GM12878 (cell line): ENCODE measurements at regions not wholly inside any gene's neighbourhood (a gene's known extent, or its start where the extent isn't known, plus 50 kb on each side); places are given as distances from the start of the nearest gene placed in this dataset.
A peak's percentile ranks its signal among the peaks of the same experiment; 100 is the strongest.

ENCODE experiments used
- ATAC-seq: fragments of 200-7000 bp; cut with Tn5 transposase; 3 replicates; pipeline ENCODE4 v1.9.1; 2020; ENCODE audit warnings: mild to moderate bottlenecking, moderate library complexity
- BruUV-seq: library from RNA; stranded (reverse); fragments of 400-500 nt; replicated peaks from 2 replicates; lab custom pipeline; 2021; lab: Mats Ljungman, UMichigan
- CTCF ChIA-PET: fragments of 300-600 bp; sonication (Branson Sonifier 250); formaldehyde crosslinking; extraction: SDS; loops from one replicate; lab custom pipeline; 2021; ENCODE audit warnings: inconsistent platforms; lab: Yijun Ruan, JAX
- POLR2A ChIA-PET: fragments of 350-600 bp; formaldehyde crosslinking; extraction: SDS; loops from one replicate; lab custom pipeline; 2021; ENCODE audit warnings: inconsistent platforms; lab: Charles Lee
- RAD21 ChIA-PET: fragments of 300-600 bp; sonication (Branson Sonifier 250); formaldehyde crosslinking; loops from one replicate; lab custom pipeline; 2023; ENCODE audit warnings: antibody characterized with exemption; ENCODE audit not compliant: unreplicated experiment; lab: Charles Lee
- SMC1A ChIA-PET: fragments of 300-600 bp; sonication (Branson Sonifier 250); formaldehyde crosslinking; loops from one replicate; lab custom pipeline; 2023; ENCODE audit not compliant: unreplicated experiment, uncharacterized antibody; lab: Charles Lee
- DNase-seq: peaks from one replicate; pipeline ENCODE4 v3.0.0-alpha.2; 2011; ENCODE audit warnings: low read depth, low spot score
- FAIRE-seq: peaks from 3 replicates; lab custom pipeline; 2011; peaks lifted over from hg19 to GRCh38; lab: Jason Lieb, UNC
- H2AFZ ChIP-seq: 2 replicates; pipeline ENCODE4 v1.6.0; 2011; ENCODE audit warnings: low read depth, low read length, control low read depth; ENCODE audit not compliant: control insufficient read depth
- H3K27ac ChIP-seq: 2 replicates; pipeline ENCODE4 v1.5.1; 2011; ENCODE audit warnings: control low read depth; ENCODE audit not compliant: control insufficient read depth, insufficient read depth
- H3K27me3 ChIP-seq, 2 experiments: replicated peaks in 1 of 2; 2 replicates each; pipeline versions ENCODE4 v1.6.0 to v1.6.1; 2011; ENCODE audit warnings: low read length in 1 of 2; ENCODE audit not compliant: control insufficient read depth in 2 of 2, insufficient read depth in 2 of 2
- H3K36me3 ChIP-seq, 2 experiments: 2 replicates each; pipeline ENCODE4 v1.5.1; 2011; ENCODE audit warnings: low read length in 1 of 2; ENCODE audit not compliant: control insufficient read depth in 2 of 2, insufficient read depth in 2 of 2
- H3K4me1 ChIP-seq: 2 replicates; pipeline ENCODE4 v1.6.1; 2011; ENCODE audit warnings: mild to moderate bottlenecking, low read length, moderate library complexity, mixed read lengths; ENCODE audit not compliant: control insufficient read depth, insufficient read depth
- H3K4me2 ChIP-seq: 2 replicates; pipeline ENCODE4 v1.6.0; 2011; ENCODE audit warnings: control low read depth; ENCODE audit not compliant: control insufficient read depth, insufficient read depth
- H3K4me3 ChIP-seq: fragments of 200-600 bp; sonication (generic); 2 replicates; pipeline ENCODE4 v1.5.1; 2016
- H3K79me2 ChIP-seq: 2 replicates; pipeline ENCODE4 v1.6.0; 2011; ENCODE audit warnings: low read length; ENCODE audit not compliant: control insufficient read depth, insufficient read depth
- H3K9ac ChIP-seq: 2 replicates; pipeline ENCODE4 v1.8.0; 2011; ENCODE audit warnings: low read length, control low read depth, mixed read lengths; ENCODE audit not compliant: control insufficient read depth, insufficient read depth
- H3K9me3 ChIP-seq: replicated peaks from 3 replicates; pipeline ENCODE4 v1.5.1; 2011; ENCODE audit warnings: mild to moderate bottlenecking, low read length; ENCODE audit not compliant: control insufficient read depth, insufficient read depth
- H4K20me1 ChIP-seq: 2 replicates; pipeline ENCODE4 v1.6.0; 2011; ENCODE audit not compliant: control insufficient read depth, insufficient read depth
- CREM ChIP-seq: IDR thresholded peaks from 2 replicates; pipeline ENCODE4 v1.6.1; 2014; ENCODE audit warnings: antibody characterized with exemption, low read depth
- EGR1 ChIP-seq, 2 experiments: IDR thresholded peaks; 1 replicate in 1 of 2; 2 replicates in 1 of 2; pipeline ENCODE4 v1.6.1; 2011 to 2012; ENCODE audit warnings: low read depth in 2 of 2, low read length in 2 of 2, borderline replicate concordance in 1 of 2, mild to moderate bottlenecking in 1 of 2, moderate library complexity in 1 of 2
- IKZF1 ChIP-seq: fragments of 450-650 bp; conservative IDR thresholded peaks from 2 replicates; pipeline ENCODE4 v1.6.1; 2017; ENCODE audit warnings: antibody characterized with exemption, mild to moderate bottlenecking
- KAT2A ChIP-seq: conservative IDR thresholded peaks from 2 replicates; pipeline ENCODE4 v1.6.1; 2011; ENCODE audit warnings: low read depth, low read length; ENCODE audit not compliant: control insufficient read depth
- RAD21 ChIP-seq: IDR thresholded peaks from 2 replicates; pipeline ENCODE4 v1.6.1; 2011; ENCODE audit warnings: mild to moderate bottlenecking, low read depth, low read length, moderate library complexity; ENCODE audit not compliant: insufficient read depth
- SMC3 ChIP-seq: IDR thresholded peaks from 2 replicates; pipeline ENCODE4 v1.6.1; 2011; ENCODE audit warnings: low read length, improper control_type of control experiment, borderline replicate concordance
- USF2 ChIP-seq: IDR thresholded peaks from 2 replicates; pipeline ENCODE4 v1.6.1; 2011; ENCODE audit warnings: low read depth, low read length, improper control_type of control experiment, borderline replicate concordance
- WGBS: methylation state at CpG from one replicate; pipeline ENCODE4 v1.1.6; 2016; ENCODE audit warnings: low lambda C conversion rate; ENCODE audit not compliant: insufficient replicate concordance, insufficient coverage; ENCODE audit errors: missing lambda C conversion rate; 5-methylcytosine and 5-hydroxymethylcytosine counted together
- in situ Hi-C: fragments of 300-500 bp; cut with MboI; formaldehyde crosslinking; loops from 9 replicates; pipeline ENCODE4 v1.14.3; 2018; ENCODE audit warnings: mixed read lengths
- intact Hi-C: fragments of 100-400 bp; cut with micrococcal nuclease; formaldehyde crosslinking; loops from one replicate; pipeline ENCODE4 v1.14.2; 2022; ENCODE audit not compliant: unreplicated experiment
- TF ChIP-seq, protein P1 (sequence below), 3 experiments: IDR thresholded peaks in 2 of 3; conservative IDR thresholded peaks in 1 of 3; 2 replicates each; pipeline ENCODE4 v1.5.1; 2011; ENCODE audit warnings: low read depth in 3 of 3, low read length in 3 of 3, mild to moderate bottlenecking in 3 of 3, control low read depth in 2 of 3, moderate library complexity in 2 of 3, inconsistent platforms in 1 of 3, mixed read lengths in 1 of 3; ENCODE audit not compliant: control insufficient read depth in 2 of 3, insufficient read depth in 1 of 3; ENCODE audit errors: extremely low read depth in 1 of 3
- TF ChIP-seq, protein P2 (sequence below): fragments of 450-650 bp; IDR thresholded peaks from 2 replicates; pipeline ENCODE4 v1.6.1; 2018; ENCODE audit warnings: borderline replicate concordance, mild to moderate bottlenecking; ENCODE audit not compliant: partially characterized antibody

- TF ChIP-seq USF2, result no peak
Measured at GRCh38 chr9:82606071-82606470, 456.9 kb downstream of the RASEF start (continued).

DNA sequence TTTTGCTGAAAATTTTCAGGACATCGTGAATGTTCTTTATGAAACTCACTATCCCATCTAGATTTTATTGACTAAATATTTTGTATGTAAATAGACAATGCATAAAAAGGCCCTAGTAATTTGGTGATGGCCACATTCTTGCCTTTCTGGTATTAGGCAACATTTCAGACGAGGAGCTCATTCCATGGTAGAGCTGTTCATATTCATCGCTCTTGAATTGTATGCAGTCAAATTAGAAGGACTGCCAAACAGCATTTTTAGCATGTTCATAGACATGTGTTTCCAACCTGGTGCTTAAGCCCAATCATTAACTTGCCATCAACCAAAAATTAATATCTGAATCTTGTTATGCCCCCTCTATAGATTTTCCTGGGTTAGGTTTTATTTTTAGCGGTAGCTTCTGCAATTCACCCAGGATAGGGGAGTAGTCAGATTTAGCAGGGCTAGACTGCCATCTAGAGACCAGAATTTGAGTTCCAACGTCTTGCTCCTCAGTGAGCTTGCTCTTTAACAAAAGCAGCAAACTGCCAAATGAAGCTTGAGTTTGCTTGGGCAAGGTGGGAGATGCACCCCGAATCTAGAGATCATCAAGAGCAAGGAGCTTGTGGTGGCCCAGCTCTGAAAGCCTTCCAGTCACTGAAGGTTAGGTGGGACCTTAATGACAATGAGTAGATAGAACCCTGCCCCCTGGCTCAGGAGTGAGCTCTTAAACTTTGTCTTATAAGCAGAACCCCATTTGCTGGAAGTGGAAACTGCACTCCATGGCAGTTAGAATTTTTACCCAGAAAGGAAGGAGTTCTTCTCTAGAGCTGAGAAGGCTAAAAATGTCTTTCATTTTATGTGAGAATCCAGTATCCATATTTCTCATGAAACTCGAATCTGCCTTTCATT is 456.2 kb downstream of the RASEF start:
- WGBS, result 25% methylated on average over 7 of the region's 7 CpGs
- in situ Hi-C loops (no loop called here), intact Hi-C loops (no loop called here)
- no peaks in the 10 kb centered on the region for H3K36me3 ChIP-seq
- no peaks in the 10 kb centered on the region for H3K27me3 ChIP-seq
- RAD21 ChIA-PET, result interaction anchor here (0.8 to 1.6 kb wide), 6 partner anchors 10 to 783 kb away, joined by 3 to 4 read pairs (median 3); no protein-coding TSS in a partner anchor
- no peak for FAIRE-seq
- 0 out of 3 replicates have a peak, but pooled peaks have one; percentile 24 for ATAC-seq
- H3K9ac ChIP-seq, result no peak overlapping the region
- H3K79me2 ChIP-seq, result no peaks in the 10 kb centered on the region
- POLR2A ChIA-PET, result interaction anchor here (0.5 kb wide), 1 partner anchor 152 kb away, joined by 3 read pairs; no protein-coding TSS in a partner anchor
- CTCF ChIA-PET, result interaction anchor here (0.6 to 2.5 kb wide), 15 partner anchors 9 to 1084 kb away, joined by 3 to 11 read pairs (median 3); no protein-coding TSS in a partner anchor
- no peaks in the 10 kb centered on the region for H3K9me3 ChIP-seq
- no peaks in the 10 kb centered on the region for H4K20me1 ChIP-seq
- H3K27ac ChIP-seq, result no peak overlapping the region
- no peak overlapping the region for H3K4me3 ChIP-seq
- no peak overlapping the region for H3K4me2 ChIP-seq
- SMC1A ChIA-PET, result interaction anchor here (0.9 to 2.3 kb wide), 9 partner anchors 10 to 1082 kb away, joined by 3 to 6 read pairs (median 4); no protein-coding TSS in a partner anchor
- no peaks in the 10 kb centered on the region for H3K4me1 ChIP-seq
- no peak overlapping the region for H2AFZ ChIP-seq
- no TSS peak for BruUV-seq
- DNase-seq, result peak; percentile 1
- TF ChIP-seq KAT2A (no peak), RAD21 (peak; percentile 60), SMC3 (peak; percentile 45; the same call in 1 of the 2 replicates), EGR1 (IDR thresholded peaks at IDR 0.05; ENCODE audit: borderline replicate concordance in 1 of 2, low read depth in 2 of 2, low read length in 2 of 2) (no peak), CREM (no peak), IKZF1 (no peak)
- TF ChIP-seq, protein P1, sequence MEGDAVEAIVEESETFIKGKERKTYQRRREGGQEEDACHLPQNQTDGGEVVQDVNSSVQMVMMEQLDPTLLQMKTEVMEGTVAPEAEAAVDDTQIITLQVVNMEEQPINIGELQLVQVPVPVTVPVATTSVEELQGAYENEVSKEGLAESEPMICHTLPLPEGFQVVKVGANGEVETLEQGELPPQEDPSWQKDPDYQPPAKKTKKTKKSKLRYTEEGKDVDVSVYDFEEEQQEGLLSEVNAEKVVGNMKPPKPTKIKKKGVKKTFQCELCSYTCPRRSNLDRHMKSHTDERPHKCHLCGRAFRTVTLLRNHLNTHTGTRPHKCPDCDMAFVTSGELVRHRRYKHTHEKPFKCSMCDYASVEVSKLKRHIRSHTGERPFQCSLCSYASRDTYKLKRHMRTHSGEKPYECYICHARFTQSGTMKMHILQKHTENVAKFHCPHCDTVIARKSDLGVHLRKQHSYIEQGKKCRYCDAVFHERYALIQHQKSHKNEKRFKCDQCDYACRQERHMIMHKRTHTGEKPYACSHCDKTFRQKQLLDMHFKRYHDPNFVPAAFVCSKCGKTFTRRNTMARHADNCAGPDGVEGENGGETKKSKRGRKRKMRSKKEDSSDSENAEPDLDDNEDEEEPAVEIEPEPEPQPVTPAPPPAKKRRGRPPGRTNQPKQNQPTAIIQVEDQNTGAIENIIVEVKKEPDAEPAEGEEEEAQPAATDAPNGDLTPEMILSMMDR (IDR thresholded peaks at IDR 0.05 in 2 of 3, conservative IDR thresholded peaks at IDR 0.05 in 1 of 3; ENCODE audit: control insufficient read depth in 2 of 3, extremely low read depth in 1 of 3, insufficient read depth in 1 of 3, low read depth in 3 of 3, low read length in 3 of 3), result peak; percentile 16 to 51 (median 36); a peak in 5 of 6 replicates
- TF ChIP-seq, protein P2, sequence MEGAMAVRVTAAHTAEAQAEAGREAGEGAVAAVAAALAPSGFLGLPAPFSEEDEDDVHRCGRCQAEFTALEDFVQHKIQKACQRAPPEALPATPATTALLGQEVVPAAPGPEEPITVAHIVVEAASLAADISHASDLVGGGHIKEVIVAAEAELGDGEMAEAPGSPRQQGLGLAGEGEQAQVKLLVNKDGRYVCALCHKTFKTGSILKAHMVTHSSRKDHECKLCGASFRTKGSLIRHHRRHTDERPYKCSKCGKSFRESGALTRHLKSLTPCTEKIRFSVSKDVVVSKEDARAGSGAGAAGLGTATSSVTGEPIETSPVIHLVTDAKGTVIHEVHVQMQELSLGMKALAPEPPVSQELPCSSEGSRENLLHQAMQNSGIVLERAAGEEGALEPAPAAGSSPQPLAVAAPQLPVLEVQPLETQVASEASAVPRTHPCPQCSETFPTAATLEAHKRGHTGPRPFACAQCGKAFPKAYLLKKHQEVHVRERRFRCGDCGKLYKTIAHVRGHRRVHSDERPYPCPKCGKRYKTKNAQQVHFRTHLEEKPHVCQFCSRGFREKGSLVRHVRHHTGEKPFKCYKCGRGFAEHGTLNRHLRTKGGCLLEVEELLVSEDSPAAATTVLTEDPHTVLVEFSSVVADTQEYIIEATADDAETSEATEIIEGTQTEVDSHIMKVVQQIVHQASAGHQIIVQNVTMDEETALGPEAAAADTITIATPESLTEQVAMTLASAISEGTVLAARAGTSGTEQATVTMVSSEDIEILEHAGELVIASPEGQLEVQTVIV, result no peak
